IMR-90 (cell line): ENCODE measurements at regions not wholly inside any gene's neighbourhood (a gene's known extent, or its start where the extent isn't known, plus 50 kb on each side); places are given as distances from the start of the nearest gene placed in this dataset.

Experiments
- CHD1 ChIP-seq: IDR thresholded peaks from 2 replicates; pipeline ENCODE4 v1.6.1; 2012; ENCODE audit warnings: low read depth, low read length, improper control_type of control experiment
- ELK1 ChIP-seq: fragments of 150-350 bp; IDR thresholded peaks from 2 replicates; pipeline ENCODE4 v1.6.1; 2016; ENCODE audit warnings: low read depth, mild to moderate bottlenecking, low read length, moderate library complexity, borderline replicate concordance
- MXI1 ChIP-seq: IDR thresholded peaks from 2 replicates; pipeline ENCODE4 v1.6.1; 2012; ENCODE audit warnings: low read depth, mild to moderate bottlenecking, low read length, moderate library complexity, borderline replicate concordance
- NFE2L2 ChIP-seq: fragments of 150-350 bp; IDR thresholded peaks from 2 replicates; pipeline ENCODE4 v1.6.1; 2016; ENCODE audit warnings: low read depth, mild to moderate bottlenecking, low read length
- POLR2A ChIP-seq: IDR thresholded peaks from 2 replicates; pipeline ENCODE4 v1.6.1; 2012; ENCODE audit warnings: mild to moderate bottlenecking, low read depth, low read length
- RAD21 ChIP-seq: IDR thresholded peaks from 2 replicates; pipeline ENCODE4 v1.6.1; 2012; ENCODE audit warnings: low read length, improper control_type of control experiment
- RCOR1 ChIP-seq: IDR thresholded peaks from 2 replicates; pipeline ENCODE4 v1.6.1; 2012; ENCODE audit warnings: mild to moderate bottlenecking, low read length, improper control_type of control experiment; ENCODE audit not compliant: insufficient replicate concordance
- USF2 ChIP-seq: fragments of 150-350 bp; IDR thresholded peaks from 2 replicates; pipeline ENCODE4 v1.6.1; 2017; ENCODE audit warnings: mild to moderate bottlenecking, antibody characterized with exemption, low read length, low read depth
- TF ChIP-seq, protein P1 (sequence below): conservative IDR thresholded peaks from 2 replicates; pipeline ENCODE4 v1.5.1; 2012; ENCODE audit warnings: mild to moderate bottlenecking, low read depth, low read length, improper control_type of control experiment

DNA sequence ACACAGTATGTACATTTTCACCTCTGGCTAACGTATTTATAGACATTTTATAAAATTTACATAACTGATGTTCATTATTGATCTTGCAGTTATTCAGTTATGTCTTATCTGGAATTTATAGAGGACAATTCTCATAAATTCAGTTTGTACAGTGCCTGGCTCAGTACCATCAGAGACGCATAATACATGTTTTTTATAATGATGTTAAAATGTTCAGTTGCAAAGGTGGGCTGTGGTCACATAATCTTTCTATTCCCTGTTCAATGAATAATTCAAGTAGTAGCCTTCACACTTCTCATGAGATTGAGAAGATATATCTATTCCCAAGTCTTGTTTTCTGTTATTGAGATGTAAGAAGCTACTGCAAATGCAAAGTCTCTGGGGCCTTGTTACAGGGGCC lies 393.1 kb upstream of the ARRDC3 start:
- TF ChIP-seq ELK1 (no peak), POLR2A (no peak), USF2 (no peak), RAD21 (no peak), MXI1 (no peak), CHD1 (no peak), NFE2L2 (no peak), RCOR1 (no peak)
- TF ChIP-seq, protein P1, sequence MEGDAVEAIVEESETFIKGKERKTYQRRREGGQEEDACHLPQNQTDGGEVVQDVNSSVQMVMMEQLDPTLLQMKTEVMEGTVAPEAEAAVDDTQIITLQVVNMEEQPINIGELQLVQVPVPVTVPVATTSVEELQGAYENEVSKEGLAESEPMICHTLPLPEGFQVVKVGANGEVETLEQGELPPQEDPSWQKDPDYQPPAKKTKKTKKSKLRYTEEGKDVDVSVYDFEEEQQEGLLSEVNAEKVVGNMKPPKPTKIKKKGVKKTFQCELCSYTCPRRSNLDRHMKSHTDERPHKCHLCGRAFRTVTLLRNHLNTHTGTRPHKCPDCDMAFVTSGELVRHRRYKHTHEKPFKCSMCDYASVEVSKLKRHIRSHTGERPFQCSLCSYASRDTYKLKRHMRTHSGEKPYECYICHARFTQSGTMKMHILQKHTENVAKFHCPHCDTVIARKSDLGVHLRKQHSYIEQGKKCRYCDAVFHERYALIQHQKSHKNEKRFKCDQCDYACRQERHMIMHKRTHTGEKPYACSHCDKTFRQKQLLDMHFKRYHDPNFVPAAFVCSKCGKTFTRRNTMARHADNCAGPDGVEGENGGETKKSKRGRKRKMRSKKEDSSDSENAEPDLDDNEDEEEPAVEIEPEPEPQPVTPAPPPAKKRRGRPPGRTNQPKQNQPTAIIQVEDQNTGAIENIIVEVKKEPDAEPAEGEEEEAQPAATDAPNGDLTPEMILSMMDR = no peak
